HG03175 (cell line): ENCODE measurements at regions not wholly inside any gene's neighbourhood (a gene's known extent, or its start where the extent isn't known, plus 50 kb on each side); places are given as distances from the start of the nearest gene placed in this dataset.

Source experiments
- ATAC-seq: cut with Tn5 transposase; IDR thresholded peaks from one replicate; pipeline ENCODE4 v1.9.1; 2021; ENCODE audit warnings: mild to moderate bottlenecking, moderate library complexity; ENCODE audit not compliant: unreplicated experiment

DNA sequence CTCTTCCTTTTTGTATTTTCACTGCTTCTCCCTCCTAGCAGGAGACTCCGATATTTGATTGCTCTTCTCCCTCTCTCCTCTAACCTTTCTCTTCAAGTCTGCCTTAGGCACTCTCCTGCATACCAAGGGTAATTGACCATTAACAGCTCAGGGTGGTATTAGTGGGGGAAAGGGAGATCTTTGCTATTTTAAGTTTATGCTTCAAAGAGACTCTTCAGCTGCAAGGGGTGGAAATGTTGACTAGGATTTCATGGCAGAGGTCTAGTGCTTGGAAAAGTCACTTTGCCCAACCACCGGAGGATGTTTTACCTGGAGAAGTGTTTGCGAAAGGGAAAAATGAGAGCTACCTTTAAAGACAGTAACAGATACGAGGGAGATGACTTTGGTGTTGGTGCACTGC is 453.7 kb downstream of the SLC4A3 start:
- ATAC-seq = no peak

DNA sequence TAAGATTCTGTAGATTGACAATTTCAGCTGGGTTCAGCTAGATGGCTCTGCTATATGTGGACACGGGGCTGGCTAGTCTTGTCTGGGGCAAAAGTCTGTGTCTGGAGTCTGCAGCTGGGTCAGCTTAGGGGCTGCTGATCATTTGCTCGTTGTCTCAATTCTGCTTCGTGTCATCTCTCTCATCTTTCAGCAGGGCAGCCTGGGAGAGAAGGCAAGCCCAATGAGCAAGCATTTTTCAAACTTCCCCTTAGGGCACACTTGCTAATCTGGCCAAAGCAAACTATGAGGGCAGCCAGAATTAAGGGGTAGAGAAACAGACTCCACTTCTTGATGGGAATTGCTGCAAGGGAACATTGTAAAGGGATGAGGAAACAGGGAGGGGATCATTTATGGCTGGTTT is 462.6 kb downstream of the SLC4A3 start:
- ATAC-seq = no peak

DNA sequence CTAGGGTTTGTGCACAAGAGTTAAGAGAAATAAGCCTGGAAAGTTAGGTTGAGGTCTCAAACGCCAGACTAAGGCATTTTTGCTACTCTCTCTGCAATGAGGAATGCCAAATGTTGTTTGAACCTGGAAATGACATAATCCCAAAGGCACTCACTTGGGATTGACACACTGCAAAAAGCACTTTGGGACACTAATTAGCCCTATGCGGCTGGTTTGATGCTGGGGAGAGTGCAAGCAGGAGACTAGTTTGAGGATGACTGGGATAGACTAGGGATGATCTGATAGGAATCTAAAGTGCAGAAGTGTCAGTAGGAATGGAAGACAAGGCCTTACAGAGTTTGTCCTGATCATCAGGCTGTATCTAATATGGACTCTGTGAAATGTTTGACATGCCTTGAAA is 469.0 kb downstream of the SLC4A3 start:
- no peak for ATAC-seq

DNA sequence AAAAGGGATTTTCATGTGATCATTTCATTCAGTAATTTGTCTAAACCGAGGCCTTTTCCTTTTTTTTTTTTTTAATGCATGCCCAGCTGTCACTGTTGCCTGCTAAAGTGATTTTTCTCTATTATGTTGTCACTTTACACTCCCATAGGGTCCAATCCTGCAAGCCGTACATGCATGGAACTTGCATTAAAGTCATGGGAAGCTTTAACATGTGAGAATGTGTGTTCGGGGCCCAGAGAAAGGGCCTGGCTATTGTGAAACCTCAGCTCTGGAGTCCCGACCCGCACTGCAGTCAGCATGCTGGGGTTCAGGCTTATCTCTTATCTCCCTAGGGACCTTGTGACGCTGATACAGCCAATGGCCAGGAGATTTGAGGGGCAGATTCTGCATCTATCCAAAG is 474.6 kb downstream of the SLC4A3 start:
- no peak for ATAC-seq

DNA sequence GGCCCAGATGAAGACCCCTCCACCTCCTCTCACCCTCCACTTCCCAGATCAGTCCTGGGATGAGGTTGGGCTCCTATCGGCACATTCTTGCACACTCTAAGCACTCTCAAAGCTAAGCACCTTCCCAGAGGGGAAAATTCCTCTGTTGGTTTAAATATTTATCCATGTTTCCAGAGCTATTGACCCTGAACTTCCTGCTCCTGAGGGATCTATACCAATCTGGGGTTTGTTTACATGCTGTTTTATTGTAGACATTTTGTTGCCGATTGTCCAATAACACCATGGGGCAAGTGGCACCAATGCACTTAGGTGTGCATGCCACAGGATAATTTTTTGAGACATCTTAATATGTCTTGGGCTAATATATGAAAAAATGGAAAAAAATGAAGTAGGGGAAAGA is 476.2 kb downstream of the SLC4A3 start:
- no peak for ATAC-seq

- no peak for ATAC-seq
These were observed 477.5 kb downstream of the SLC4A3 start for GRCh38 chr2:220104871-220105351.

- ATAC-seq = no peak
These were observed 478.6 kb downstream of the SLC4A3 start for GRCh38 chr2:220106065-220106464.

DNA sequence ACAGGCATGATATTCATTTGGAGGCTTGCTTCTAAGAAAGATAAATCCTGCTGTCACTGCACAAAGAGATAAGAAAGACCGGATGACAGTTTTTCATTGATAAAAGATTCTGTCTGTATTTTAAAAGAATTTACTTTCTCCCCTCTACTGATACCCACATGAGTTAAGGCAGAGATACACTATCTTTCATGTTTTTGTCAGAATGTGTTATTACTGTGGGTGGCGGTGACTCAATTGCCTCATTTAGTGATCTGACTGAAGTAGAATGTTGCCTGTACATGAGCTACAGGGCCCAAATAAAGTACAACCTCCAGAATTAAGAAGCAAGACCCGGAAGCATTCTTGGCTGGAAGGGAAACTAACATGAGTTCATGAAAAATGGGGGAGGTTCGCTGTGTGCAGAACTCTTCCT is 480.0 kb downstream of the SLC4A3 start:
- no peak for ATAC-seq

DNA sequence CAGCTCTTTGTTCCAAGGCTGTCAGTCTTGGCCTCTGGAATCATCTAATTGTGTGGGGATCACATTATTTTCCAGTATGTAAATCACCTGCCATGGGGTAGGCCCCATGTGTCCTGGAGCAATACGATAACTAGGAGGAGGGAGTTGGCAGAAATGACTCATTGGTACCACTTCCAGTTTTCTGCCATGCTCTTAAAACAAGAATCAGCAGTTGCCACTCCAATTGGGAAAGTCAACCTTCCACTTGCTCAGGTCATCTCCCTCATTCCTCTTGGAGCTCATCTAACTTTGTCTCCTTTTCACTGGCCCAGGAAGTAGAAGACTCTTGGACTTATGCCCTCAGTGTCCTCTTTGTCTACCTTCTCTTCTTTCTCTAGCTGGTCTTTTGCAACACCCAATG is 487.0 kb downstream of the SLC4A3 start:
- no peak for ATAC-seq

- ATAC-seq = no peak
These were observed 489.6 kb downstream of the SLC4A3 start for GRCh38 chr2:220117025-220117424.

GRCh38 chr2:220120041-220120440 is 492.6 kb downstream of the SLC4A3 start:
- no peak for ATAC-seq

GRCh38 chr2:220123751-220124150 is 496.3 kb downstream of the SLC4A3 start:
- no peak for ATAC-seq

GRCh38 chr2:220125551-220125950 is 498.1 kb downstream of the SLC4A3 start:
- no peak for ATAC-seq

- no peak for ATAC-seq
These were observed 499.9 kb downstream of the SLC4A3 start for GRCh38 chr2:220127311-220127710.

DNA sequence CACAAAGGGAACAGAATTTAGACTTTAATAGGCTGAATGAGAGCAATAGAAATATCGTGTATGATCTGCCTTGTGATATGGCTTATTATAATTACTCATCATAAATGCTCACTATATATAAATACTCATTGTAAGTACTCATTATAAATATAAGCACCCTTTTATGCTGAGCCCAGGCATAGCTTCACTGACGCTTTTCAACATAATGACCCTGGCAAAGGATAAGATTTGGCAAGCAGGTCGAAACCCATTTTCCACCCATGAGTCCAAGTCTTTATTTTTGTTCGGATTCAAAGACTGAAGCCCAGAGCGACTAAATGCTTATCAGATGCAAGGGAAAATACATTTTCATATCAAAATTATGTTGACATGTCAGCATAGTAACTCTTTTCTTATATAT is 500.4 kb downstream of the SLC4A3 start:
- no peak for ATAC-seq

- ATAC-seq = no peak
These were observed 502.0 kb downstream of the SLC4A3 start for GRCh38 chr2:220129391-220129790.

DNA sequence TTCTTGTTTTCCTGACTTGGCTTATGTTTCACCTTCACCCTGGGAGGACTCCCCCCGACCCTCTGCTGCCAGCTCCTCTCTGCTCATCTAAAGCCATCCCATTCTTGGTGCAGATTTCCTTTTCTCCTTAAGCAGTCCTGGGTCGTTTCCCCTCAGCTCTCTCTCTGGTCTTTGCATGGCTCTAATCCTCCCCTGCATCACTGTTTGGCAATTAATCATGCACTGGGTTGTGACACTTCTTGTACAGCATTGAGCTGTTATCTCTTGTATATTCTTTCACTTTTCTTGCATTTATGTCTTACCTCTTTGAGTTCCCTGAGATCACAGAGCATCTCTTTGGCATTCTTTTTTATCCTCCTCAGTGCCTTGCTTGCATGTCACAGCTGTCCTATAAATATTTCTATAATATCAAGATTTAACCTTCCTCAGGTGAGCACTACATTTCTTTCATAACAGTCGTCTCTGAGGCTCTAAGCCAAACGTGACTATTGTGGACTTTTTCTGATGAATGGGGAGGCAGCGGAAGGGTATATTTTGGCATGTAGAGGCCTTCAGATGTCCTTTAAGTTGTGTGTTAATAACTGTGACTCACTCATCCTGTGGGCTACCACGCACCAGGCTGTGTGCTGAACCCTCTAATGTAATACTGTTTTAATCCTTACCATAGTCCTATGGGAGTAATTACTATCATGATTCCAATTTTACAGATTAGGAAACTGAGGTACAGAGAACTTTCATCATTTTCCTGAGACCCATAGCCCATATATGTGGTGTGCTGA is 507.5 kb downstream of the SLC4A3 start:
- no peak for ATAC-seq

DNA sequence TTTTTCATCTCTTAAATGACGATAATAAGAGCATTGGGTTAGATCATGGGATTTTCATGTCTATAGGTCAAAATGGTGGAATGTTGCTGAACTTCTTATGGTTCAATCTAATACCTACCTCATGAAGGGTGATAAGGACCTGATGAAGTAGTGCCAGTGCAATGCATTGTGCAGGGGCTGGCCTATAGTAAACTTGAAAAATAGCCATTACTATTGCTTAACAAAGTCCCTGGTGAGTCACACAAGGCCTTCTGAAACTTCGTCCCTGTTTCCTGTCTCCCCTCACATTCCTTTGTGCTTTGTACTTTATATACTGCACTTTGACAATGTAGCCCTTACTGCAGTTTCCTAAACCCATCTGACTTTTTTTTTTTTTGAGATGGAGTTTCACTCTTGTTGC is 515.9 kb downstream of the SLC4A3 start:
- ATAC-seq = no peak

- no peak for ATAC-seq
These were observed 517.0 kb downstream of the SLC4A3 start for GRCh38 chr2:220144411-220144810.

DNA sequence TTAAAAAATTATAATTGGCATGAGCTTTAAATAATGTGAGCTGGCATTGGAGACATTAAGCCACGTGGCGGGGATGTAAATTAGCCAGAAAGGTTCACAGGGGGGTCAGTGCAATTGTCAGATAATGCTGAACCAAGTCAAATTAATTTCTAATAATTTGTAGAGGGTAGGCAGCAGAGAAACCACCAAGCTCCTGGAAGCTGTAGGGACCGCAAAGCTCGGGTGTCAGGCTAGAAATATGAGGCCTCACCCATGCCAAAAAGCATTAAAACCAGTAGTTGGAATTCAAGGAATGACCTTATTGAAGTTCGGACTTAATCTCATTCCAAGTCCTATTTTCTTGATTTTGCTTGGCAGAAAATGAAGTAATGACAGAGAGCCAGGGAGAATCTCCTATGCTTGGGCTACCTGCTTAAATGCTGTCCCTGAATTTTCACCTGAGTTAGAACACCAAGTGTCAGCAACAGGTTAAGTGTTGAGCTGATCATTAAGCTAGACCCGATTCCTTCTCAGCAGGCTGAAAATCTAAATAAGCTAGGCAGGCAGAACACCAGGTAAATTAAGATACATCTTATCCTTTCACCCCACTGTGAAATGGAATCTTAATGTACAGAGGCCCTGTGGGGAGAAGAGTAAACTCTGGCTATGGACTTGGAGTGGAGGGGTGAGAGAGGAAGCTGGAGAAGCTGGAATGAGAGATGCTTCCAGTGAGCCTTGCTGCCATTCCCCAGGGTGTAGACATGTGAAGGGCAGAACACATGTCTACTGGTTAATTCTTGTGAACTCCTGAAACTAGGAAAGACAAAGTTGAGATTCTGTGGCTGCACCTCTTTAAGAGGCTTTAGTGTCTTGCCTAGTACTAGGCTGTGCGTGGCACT is 520.0 kb downstream of the SLC4A3 start:
- ATAC-seq = no peak

- ATAC-seq = no peak
These were observed 521.2 kb downstream of the SLC4A3 start for GRCh38 chr2:220148471-220149248.
